DMS53 treated with DMSO at 0.1 percent for 48 hours (cell line): ENCODE measurements at regions not wholly inside any gene's neighbourhood (a gene's known extent, or its start where the extent isn't known, plus 50 kb on each side); places are given as distances from the start of the nearest gene placed in this dataset.
"Not testable (repeated sequence)": the region's sequence is repeated elsewhere in the genome, so short reads cannot be mapped to it uniquely, and the experiment has no call there.

Source experiments
- DNase-seq: peaks from one replicate; lab custom pipeline; 2025; ENCODE audit not compliant: unreplicated experiment; lab: John Stamatoyannopoulos, UW

- no peak for DNase-seq
These were observed 459.9 kb upstream of the CCDC179 start for GRCh38 chr11:23320131-23320530.

- DNase-seq, result not testable (repeated sequence)
These were observed 475.3 kb upstream of the CCDC179 start for GRCh38 chr11:23335586-23335985.

GRCh38 chr11:23336961-23337360 is 476.7 kb upstream of the CCDC179 start:
- no peak for DNase-seq

- no peak for DNase-seq
These were observed 493.3 kb upstream of the CCDC179 start for GRCh38 chr11:23353611-23354010.

- peak; percentile 93 for DNase-seq
These were observed 499.0 kb upstream of the CCDC179 start for GRCh38 chr11:23359297-23359696.

- no peak for DNase-seq
These were observed 503.8 kb upstream of the CCDC179 start for GRCh38 chr11:23364076-23364475.

- no peak for DNase-seq
These were observed 510.5 kb upstream of the CCDC179 start for GRCh38 chr11:23370580-23371275.

- DNase-seq, result no peak
These were observed 517.6 kb upstream of the CCDC179 start for GRCh38 chr11:23377909-23378308.

- DNase-seq, result no peak
These were observed 530.8 kb upstream of the CCDC179 start for GRCh38 chr11:23391031-23391430.

GRCh38 chr11:23398052-23398451 is 537.8 kb upstream of the CCDC179 start:
- DNase-seq, result peak; percentile 31

- no peak for DNase-seq
These were observed 539.7 kb upstream of the CCDC179 start for GRCh38 chr11:23399995-23400394.

- DNase-seq, result no peak
These were observed 543.2 kb upstream of the CCDC179 start for GRCh38 chr11:23403210-23404185.

- no peak for DNase-seq
These were observed 544.2 kb upstream of the CCDC179 start for GRCh38 chr11:23404225-23405160.

GRCh38 chr11:23405350-23405937 is 545.2 kb upstream of the CCDC179 start:
- no peak for DNase-seq

GRCh38 chr11:23406131-23406819 is 546.0 kb upstream of the CCDC179 start:
- DNase-seq, result no peak

GRCh38 chr11:23413057-23413456 is 552.8 kb upstream of the CCDC179 start:
- peak; percentile 45 for DNase-seq

GRCh38 chr11:23423104-23423503 is 562.8 kb upstream of the CCDC179 start:
- no peak for DNase-seq

GRCh38 chr11:23423656-23424055 is 563.4 kb upstream of the CCDC179 start:
- DNase-seq, result no peak

- no peak for DNase-seq
These were observed 565.1 kb upstream of the CCDC179 start for GRCh38 chr11:23425381-23425780.

GRCh38 chr11:23429569-23429968 is 569.3 kb upstream of the CCDC179 start:
- DNase-seq, result no peak
